ENCODE measurements at regions not wholly inside any gene's neighbourhood (a gene's known extent, or its start where the extent isn't known, plus 50 kb on each side); places are given as distances from the start of the nearest gene placed in this dataset.

GRCh38 chr10:129063212-129063611 lies 403.8 kb upstream of the MGMT start:
- no peak for TF ChIP-seq EP300 (conservative IDR thresholded peaks at IDR 0.05; ENCODE audit: poor library complexity, severe bottlenecking)
- no peak for TF ChIP-seq CTCF (IDR thresholded peaks at IDR 0.05; ENCODE audit: poor library complexity, severe bottlenecking)
- no peak for TF ChIP-seq REST (IDR thresholded peaks at IDR 0.05; ENCODE audit: borderline replicate concordance)
- TF ChIP-seq EZH2 (IDR thresholded peaks at IDR 0.05; ENCODE audit: borderline replicate concordance, insufficient read depth, low read length, poor library complexity, severe bottlenecking): no peak
- TF ChIP-seq SMC3 (conservative IDR thresholded peaks at IDR 0.05; ENCODE audit: poor library complexity): no peak
